GM18909 (cell line): ENCODE measurements at regions not wholly inside any gene's neighbourhood (a gene's known extent, or its start where the extent isn't known, plus 50 kb on each side); places are given as distances from the start of the nearest gene placed in this dataset.
"Not testable (repeated sequence)": the region's sequence is repeated elsewhere in the genome, so short reads cannot be mapped to it uniquely, and the experiment has no call there.

ENCODE experiments used
- ATAC-seq: cut with Tn5 transposase; IDR thresholded peaks from one replicate; pipeline ENCODE4 v1.9.1; 2021; ENCODE audit warnings: mild to moderate bottlenecking; ENCODE audit not compliant: unreplicated experiment, poor library complexity

GRCh38 chr4:106604319-106605051 is 235.9 kb upstream of the GIMD1 start:
- ATAC-seq = no peak

GRCh38 chr4:106603471-106603870 is 234.9 kb upstream of the GIMD1 start:
- ATAC-seq = no peak

GRCh38 chr4:106602711-106603110 is 234.1 kb upstream of the GIMD1 start:
- ATAC-seq = no peak

GRCh38 chr4:106601519-106601918 is 232.9 kb upstream of the GIMD1 start:
- no peak for ATAC-seq

- no peak for ATAC-seq
Measured at GRCh38 chr4:106595906-106596305, 227.3 kb upstream of the GIMD1 start.

GRCh38 chr4:106594291-106594952 is 225.8 kb upstream of the GIMD1 start:
- ATAC-seq = no peak

- no peak for ATAC-seq
Measured at GRCh38 chr4:106588891-106589290, 220.3 kb upstream of the GIMD1 start.

GRCh38 chr4:106587558-106587957 is 219.0 kb upstream of the GIMD1 start:
- ATAC-seq = no peak

- ATAC-seq = no peak
Measured at GRCh38 chr4:106585915-106586349, 217.4 kb upstream of the GIMD1 start.

GRCh38 chr4:106584337-106584989 is 215.9 kb upstream of the GIMD1 start:
- no peak for ATAC-seq

GRCh38 chr4:106583567-106583966 is 215.0 kb upstream of the GIMD1 start:
- no peak for ATAC-seq

- ATAC-seq = no peak
Measured at GRCh38 chr4:106583108-106583507, 214.5 kb upstream of the GIMD1 start.

GRCh38 chr4:106582103-106582502 is 213.5 kb upstream of the GIMD1 start:
- no peak for ATAC-seq

GRCh38 chr4:106579236-106579635 is 210.7 kb upstream of the GIMD1 start:
- ATAC-seq = no peak

GRCh38 chr4:106569146-106570031 is 200.8 kb upstream of the GIMD1 start:
- ATAC-seq = no peak

- ATAC-seq = no peak
Measured at GRCh38 chr4:106565727-106566126, 197.1 kb upstream of the GIMD1 start.

- ATAC-seq = not testable (repeated sequence)
Measured at GRCh38 chr4:106563637-106564036, 195.1 kb upstream of the GIMD1 start.

- ATAC-seq = no peak
Measured at GRCh38 chr4:106551724-106552123, 183.1 kb upstream of the GIMD1 start.

GRCh38 chr4:106548446-106549044 is 180.0 kb upstream of the GIMD1 start:
- no peak for ATAC-seq

- no peak for ATAC-seq
Measured at GRCh38 chr4:106546370-106546769, 177.8 kb upstream of the GIMD1 start.
